ENCODE measurements at regions not wholly inside any gene's neighbourhood (a gene's known extent, or its start where the extent isn't known, plus 50 kb on each side); places are given as distances from the start of the nearest gene placed in this dataset.
"Not testable (repeated sequence)": the region's sequence is repeated elsewhere in the genome, so short reads cannot be mapped to it uniquely, and the experiment has no call there.

GRCh38 chr1:228626481-228626880, 108.8 kb upstream of the RHOU start:
- TF ChIP-seq CTCF, POLR2A, EP300, POLR2AphosphoS5 (IDR thresholded peaks at IDR 0.05): not testable (repeated sequence)
